ENCODE measurements at regions not wholly inside any gene's neighbourhood (a gene's known extent, or its start where the extent isn't known, plus 50 kb on each side); places are given as distances from the start of the nearest gene placed in this dataset.

DNA sequence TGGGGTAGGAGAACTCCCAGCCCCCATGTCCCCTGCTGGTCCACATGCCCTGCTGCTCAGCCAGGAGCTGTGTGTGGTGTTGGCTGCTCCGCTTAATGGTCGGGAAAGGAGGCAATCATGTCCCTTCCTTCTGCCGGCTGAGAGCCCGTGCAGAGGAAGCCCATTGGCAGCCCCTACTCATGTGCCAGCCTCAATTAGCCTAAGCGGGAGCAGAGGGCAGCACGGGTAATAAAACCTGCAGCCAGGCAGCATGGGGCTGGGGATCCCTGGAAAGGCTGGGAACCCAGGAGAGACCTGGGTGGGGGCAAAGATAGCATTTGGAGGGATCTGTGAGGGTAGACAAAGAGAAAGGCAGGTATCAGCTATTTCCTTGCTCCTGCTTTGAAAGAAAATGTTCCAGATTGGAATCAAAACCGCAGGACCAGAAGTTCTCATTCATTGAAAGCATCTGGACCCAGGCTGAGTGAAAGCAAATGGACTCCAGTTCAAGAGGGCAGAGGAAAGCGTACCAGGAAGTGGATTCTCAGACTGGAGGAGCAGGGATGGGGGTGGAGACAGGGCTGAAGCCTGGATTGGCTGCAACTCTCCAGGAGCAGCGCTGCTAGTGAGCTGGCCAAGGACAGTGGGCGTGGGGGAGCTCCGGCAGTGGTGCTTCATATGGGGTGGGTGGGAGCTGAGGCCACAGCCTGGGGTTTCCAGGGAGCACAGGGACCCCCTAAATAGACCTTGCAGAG, 103.4 kb upstream of the NECTIN1 start:
- CTCF ChIA-PET = no interaction called here

GRCh38 chr11:119831011-119831410, 102.0 kb upstream of the NECTIN1 start:
- H3K9me3 Mint-ChIP-seq (ENCODE audit: low read depth) = no peaks in the 10 kb centered on the region
- H3K36me3 Mint-ChIP-seq = no peaks in the 10 kb centered on the region
- DNase-seq (no peak), ATAC-seq (no peak)
- no peak overlapping the region for H3K27ac Mint-ChIP-seq
- CTCF ChIA-PET = no interaction called here
- H3K27me3 Mint-ChIP-seq = peaks cover 35% of the 10 kb centered on the region
- H3K4me1 Mint-ChIP-seq = no peaks in the 10 kb centered on the region
- no peak overlapping the region for H3K4me3 Mint-ChIP-seq

More for the DNA sequence above, 103.4 kb upstream of the NECTIN1 start:
- Mint-ChIP-seq H3K9me3 (ENCODE audit: low read depth) (no peaks in the 10 kb centered on the region), H3K4me1 (no peaks in the 10 kb centered on the region), H3K36me3 (no peaks in the 10 kb centered on the region), H3K27me3 (peaks cover 35% of the 10 kb centered on the region), H3K27ac (no peak overlapping the region), H3K4me3 (no peak overlapping the region)
- ATAC-seq (no peak), DNase-seq (no peak)

GRCh38 chr11:119830400-119830799, 101.4 kb upstream of the NECTIN1 start:
- H3K4me1 Mint-ChIP-seq = no peaks in the 10 kb centered on the region
- ATAC-seq = no peak

DNA sequence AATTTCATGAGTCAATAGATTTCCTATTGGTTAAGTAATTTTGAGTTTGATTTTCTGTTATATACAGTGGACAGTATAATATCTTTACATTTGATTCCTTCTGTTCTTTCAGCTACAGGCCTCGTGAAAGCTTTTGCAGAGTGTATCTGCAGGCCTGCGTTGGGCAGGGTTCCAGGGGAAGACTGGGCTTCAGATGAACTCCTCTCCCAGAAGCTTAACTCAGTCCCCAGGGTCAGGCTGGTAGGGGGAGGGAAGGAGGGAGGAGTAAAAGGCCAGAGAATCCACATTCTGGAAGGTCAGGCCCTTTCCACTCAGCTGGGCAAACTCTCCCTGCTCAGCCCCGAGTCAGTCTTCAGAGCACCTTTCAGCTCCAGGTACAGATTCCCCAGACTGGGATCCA, 100.4 kb upstream of the NECTIN1 start:
- Mint-ChIP-seq H3K4me3 (no peak overlapping the region), H3K9me3 (ENCODE audit: low read depth) (no peaks in the 10 kb centered on the region), H3K36me3 (no peaks in the 10 kb centered on the region), H3K4me1 (no peaks in the 10 kb centered on the region), H3K27me3 (peaks cover 26% of the 10 kb centered on the region), H3K27ac (no peak overlapping the region)
- CTCF ChIA-PET = no interaction called here
- DNase-seq = no peak
- ATAC-seq = no peak

More at GRCh38 chr11:119830400-119830799, 101.4 kb upstream of the NECTIN1 start:
- H3K9me3 Mint-ChIP-seq (ENCODE audit: low read depth) = no peaks in the 10 kb centered on the region
- CTCF ChIA-PET = no interaction called here
- H3K36me3 Mint-ChIP-seq = no peaks in the 10 kb centered on the region
- H3K27me3 Mint-ChIP-seq = peaks cover 32% of the 10 kb centered on the region
- H3K27ac Mint-ChIP-seq = no peak overlapping the region
- DNase-seq = no peak
- no peak overlapping the region for H3K4me3 Mint-ChIP-seq

GRCh38 chr11:119828819-119829218, 99.8 kb upstream of the NECTIN1 start:
- DNase-seq = no peak
- Mint-ChIP-seq H3K27ac (no peak overlapping the region), H3K4me3 (no peak overlapping the region), H3K4me1 (no peaks in the 10 kb centered on the region), H3K9me3 (ENCODE audit: low read depth) (no peaks in the 10 kb centered on the region), H3K27me3 (peaks cover 26% of the 10 kb centered on the region), H3K36me3 (no peaks in the 10 kb centered on the region)
- ATAC-seq = no peak
- CTCF ChIA-PET = no interaction called here

DNA sequence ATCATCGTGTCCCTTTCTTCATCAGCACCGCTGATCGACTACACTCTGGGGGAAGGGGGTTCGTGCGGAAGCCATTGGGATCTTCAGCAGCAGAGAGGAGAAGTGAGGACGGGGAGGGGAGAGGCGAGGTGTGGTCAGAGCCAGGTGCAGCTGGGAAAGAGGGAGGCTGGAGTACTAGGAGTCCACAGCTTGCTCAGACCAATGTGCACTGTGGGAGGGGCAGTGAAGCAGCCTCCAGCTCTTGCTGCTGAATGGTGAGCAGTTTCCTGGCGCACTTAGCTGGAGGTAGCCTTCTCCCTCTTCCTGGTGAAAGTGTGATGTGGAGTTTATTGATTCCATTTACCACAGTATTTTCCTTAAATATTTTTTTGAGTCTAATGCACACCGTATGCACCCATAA, 99.0 kb upstream of the NECTIN1 start:
- peaks cover 27% of the 10 kb centered on the region for H3K27me3 Mint-ChIP-seq
- H3K4me3 Mint-ChIP-seq = no peak overlapping the region
- no peaks in the 10 kb centered on the region for H3K9me3 Mint-ChIP-seq (ENCODE audit: low read depth)
- CTCF ChIA-PET = no interaction called here
- DNase-seq (no peak), ATAC-seq (no peak)
- no peaks in the 10 kb centered on the region for H3K4me1 Mint-ChIP-seq
- H3K27ac Mint-ChIP-seq = no peak overlapping the region
- H3K36me3 Mint-ChIP-seq = no peaks in the 10 kb centered on the region

DNA sequence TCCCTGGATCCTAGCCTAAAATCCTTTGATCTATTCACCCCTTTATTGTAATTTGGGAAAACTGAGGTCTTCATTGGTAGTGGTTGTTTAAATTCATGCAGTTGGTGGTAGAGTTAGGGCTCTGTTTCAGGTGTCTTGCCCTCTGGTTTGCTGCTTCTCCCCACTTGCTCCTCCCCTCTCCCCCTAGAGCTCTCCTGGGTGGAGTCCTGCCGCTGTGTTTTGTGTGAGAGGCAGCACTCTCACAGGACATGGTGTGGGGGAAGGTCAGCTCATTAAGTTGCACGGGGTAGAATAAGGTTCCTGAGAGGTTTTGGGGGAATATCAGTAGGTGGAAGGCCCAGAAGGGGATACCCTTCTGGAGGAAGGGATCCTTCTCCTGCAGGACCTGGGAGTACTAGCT, 98.1 kb upstream of the NECTIN1 start:
- H3K4me1 Mint-ChIP-seq = no peaks in the 10 kb centered on the region
- H3K9me3 Mint-ChIP-seq (ENCODE audit: low read depth) = no peaks in the 10 kb centered on the region
- no peak overlapping the region for H3K27ac Mint-ChIP-seq
- no peak overlapping the region for H3K4me3 Mint-ChIP-seq
- ATAC-seq (no peak), DNase-seq (no peak)
- CTCF ChIA-PET = no interaction called here
- H3K36me3 Mint-ChIP-seq = no peaks in the 10 kb centered on the region
- peaks cover 28% of the 10 kb centered on the region for H3K27me3 Mint-ChIP-seq

DNA sequence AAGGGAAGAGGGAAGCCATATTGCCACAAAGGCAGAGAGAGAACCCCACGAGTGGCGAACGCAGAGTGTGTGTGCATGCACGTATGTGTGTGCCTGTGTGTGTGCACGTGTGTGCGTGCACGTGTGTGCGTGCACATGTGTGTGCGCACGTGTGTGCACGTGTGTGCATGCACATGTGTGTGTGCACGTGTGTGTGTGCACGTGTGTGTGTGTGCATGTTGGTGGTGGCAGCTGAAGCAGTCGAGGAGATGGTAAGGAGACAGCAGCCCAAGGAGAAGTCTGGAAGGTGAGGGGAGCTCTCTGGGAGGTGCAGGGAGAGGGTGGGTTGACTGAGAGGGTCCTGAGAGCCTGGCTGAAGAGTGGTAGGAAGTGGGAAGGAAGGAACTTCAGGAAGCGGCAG, 94.1 kb upstream of the NECTIN1 start:
- Mint-ChIP-seq H3K27ac (no peak overlapping the region), H3K9me3 (ENCODE audit: low read depth) (no peaks in the 10 kb centered on the region), H3K27me3 (peaks cover 15% of the 10 kb centered on the region), H3K4me3 (no peak overlapping the region), H3K4me1 (no peaks in the 10 kb centered on the region), H3K36me3 (no peaks in the 10 kb centered on the region)
- DNase-seq (no peak), ATAC-seq (no peak)
- CTCF ChIA-PET = no interaction called here

DNA sequence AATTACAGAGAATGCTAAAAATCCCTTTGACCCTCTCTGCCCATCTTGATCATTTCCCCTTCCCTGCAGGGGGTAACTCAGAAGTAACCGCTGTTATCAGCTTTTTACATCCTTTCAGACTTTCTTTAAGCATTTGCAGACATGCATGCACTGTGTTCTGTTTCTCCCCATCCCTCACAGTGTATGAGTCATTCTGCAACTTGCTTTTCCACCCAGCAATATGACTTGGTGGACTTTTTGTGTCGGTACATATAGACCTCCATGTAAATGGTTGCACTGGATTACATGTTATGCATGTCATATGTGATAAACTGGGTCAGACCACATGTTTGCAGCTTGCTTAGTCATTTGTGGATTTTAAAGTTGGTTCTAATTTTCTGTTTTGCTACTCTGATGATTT, 87.7 kb upstream of the NECTIN1 start:
- Mint-ChIP-seq H3K27ac (no peak overlapping the region), H3K36me3 (no peaks in the 10 kb centered on the region), H3K4me1 (peaks cover 8% of the 10 kb centered on the region), H3K4me3 (no peak overlapping the region), H3K9me3 (ENCODE audit: low read depth) (no peaks in the 10 kb centered on the region), H3K27me3 (peaks cover 16% of the 10 kb centered on the region)
- DNase-seq (no peak), ATAC-seq (peak; percentile 39)
- CTCF ChIA-PET = no interaction called here

- DNase-seq = no peak
- Mint-ChIP-seq H3K9me3 (ENCODE audit: low read depth) (no peaks in the 10 kb centered on the region), H3K4me1 (peaks cover 8% of the 10 kb centered on the region), H3K27ac (no peak overlapping the region), H3K27me3 (peaks cover 16% of the 10 kb centered on the region), H3K4me3 (no peak overlapping the region), H3K36me3 (no peaks in the 10 kb centered on the region)
- ATAC-seq = no peak
- CTCF ChIA-PET = no interaction called here
These were observed 85.8 kb upstream of the NECTIN1 start for GRCh38 chr11:119814766-119815165.

GRCh38 chr11:119810478-119811232, 81.7 kb upstream of the NECTIN1 start:
- no peaks in the 10 kb centered on the region for H3K36me3 Mint-ChIP-seq
- ATAC-seq (no peak), DNase-seq (no peak)
- no peak overlapping the region for H3K27ac Mint-ChIP-seq
- CTCF ChIA-PET = no interaction called here
- H3K27me3 Mint-ChIP-seq = peaks cover 2% of the 10 kb centered on the region
- no peaks in the 10 kb centered on the region for H3K9me3 Mint-ChIP-seq (ENCODE audit: low read depth)
- no peaks in the 10 kb centered on the region for H3K4me1 Mint-ChIP-seq
- no peak overlapping the region for H3K4me3 Mint-ChIP-seq

- Mint-ChIP-seq H3K9me3 (ENCODE audit: low read depth) (no peaks in the 10 kb centered on the region), H3K4me1 (no peaks in the 10 kb centered on the region), H3K4me3 (no peak overlapping the region), H3K36me3 (no peaks in the 10 kb centered on the region), H3K27ac (no peak overlapping the region), H3K27me3 (no peaks in the 10 kb centered on the region)
- no peak for DNase-seq
- no peak for ATAC-seq
- CTCF ChIA-PET = no interaction called here
These were observed 80.3 kb upstream of the NECTIN1 start for GRCh38 chr11:119809346-119809745.

GRCh38 chr11:119808407-119809185, 79.6 kb upstream of the NECTIN1 start:
- no peaks in the 10 kb centered on the region for H3K36me3 Mint-ChIP-seq
- H3K9me3 Mint-ChIP-seq (ENCODE audit: low read depth) = no peaks in the 10 kb centered on the region
- no peak for ATAC-seq
- DNase-seq = no peak
- no peaks in the 10 kb centered on the region for H3K4me1 Mint-ChIP-seq
- no peaks in the 10 kb centered on the region for H3K27me3 Mint-ChIP-seq
- H3K27ac Mint-ChIP-seq = no peak overlapping the region
- H3K4me3 Mint-ChIP-seq = no peak overlapping the region
- CTCF ChIA-PET = no interaction called here

GRCh38 chr11:119807841-119808240, 78.8 kb upstream of the NECTIN1 start:
- no peak overlapping the region for H3K27ac Mint-ChIP-seq
- H3K9me3 Mint-ChIP-seq (ENCODE audit: low read depth) = no peaks in the 10 kb centered on the region
- H3K4me1 Mint-ChIP-seq = no peaks in the 10 kb centered on the region
- CTCF ChIA-PET = no interaction called here
- H3K4me3 Mint-ChIP-seq = no peak overlapping the region
- H3K27me3 Mint-ChIP-seq = no peaks in the 10 kb centered on the region
- DNase-seq = no peak
- no peak for ATAC-seq
- no peaks in the 10 kb centered on the region for H3K36me3 Mint-ChIP-seq

Measured in activated CD8-positive, alpha-beta memory T cell treated with anti-CD3 and anti-CD28 coated beads, Interleukin-2, amount 10 ng/mL, durations not matched to agents 7 days and 5 days (primary cell).